ENCODE measurements at regions not wholly inside any gene's neighbourhood (a gene's known extent, or its start where the extent isn't known, plus 50 kb on each side); places are given as distances from the start of the nearest gene placed in this dataset.

GRCh38 chr5:8019719-8020218 is 150.8 kb downstream of the MTRR start:
- intact Hi-C loops (cut with DNase I; ENCODE audit: low total_unique reads), result no loop called here
- Histone ChIP-seq H3K4me1 (no peaks in the 10 kb centered on the region), H3K36me3 (no peaks in the 10 kb centered on the region), H3K27me3 (no peaks in the 10 kb centered on the region), H3K9me3 (no peaks in the 10 kb centered on the region), H3K27ac (no peak overlapping the region), H3K4me3 (no peak overlapping the region)
- DNase-seq, result no peak
- no peak for TF ChIP-seq CTCF (IDR thresholded peaks at IDR 0.05)

- DNase-seq, result no peak
- Histone ChIP-seq H3K9me3 (no peaks in the 10 kb centered on the region), H3K4me1 (no peaks in the 10 kb centered on the region), H3K36me3 (no peaks in the 10 kb centered on the region), H3K27ac (no peak overlapping the region), H3K27me3 (no peaks in the 10 kb centered on the region), H3K4me3 (no peak overlapping the region)
- intact Hi-C loops (cut with DNase I; ENCODE audit: low total_unique reads), result no loop called here
- TF ChIP-seq CTCF (IDR thresholded peaks at IDR 0.05), result no peak
Observed at GRCh38 chr5:8020861-8021514, 152.0 kb downstream of the MTRR start.

- H3K4me3 ChIP-seq, result no peak overlapping the region
- H3K36me3 ChIP-seq, result no peaks in the 10 kb centered on the region
- no peaks in the 10 kb centered on the region for H3K27me3 ChIP-seq
- no peak overlapping the region for H3K27ac ChIP-seq
- H3K9me3 ChIP-seq, result no peaks in the 10 kb centered on the region
- intact Hi-C loops (cut with DNase I; ENCODE audit: low total_unique reads), result no loop called here
- TF ChIP-seq CTCF (IDR thresholded peaks at IDR 0.05), result no peak
- H3K4me1 ChIP-seq, result no peaks in the 10 kb centered on the region
- DNase-seq, result no peak
Observed at GRCh38 chr5:8028243-8028642, 159.3 kb downstream of the MTRR start.

GRCh38 chr5:8033261-8033660 is 164.3 kb downstream of the MTRR start:
- H3K27ac ChIP-seq, result no peak overlapping the region
- no peak for TF ChIP-seq CTCF (IDR thresholded peaks at IDR 0.05)
- H3K4me1 ChIP-seq, result no peaks in the 10 kb centered on the region
- no peak overlapping the region for H3K4me3 ChIP-seq
- no peak for DNase-seq
- no peaks in the 10 kb centered on the region for H3K36me3 ChIP-seq
- H3K9me3 ChIP-seq, result no peaks in the 10 kb centered on the region
- intact Hi-C loops (cut with DNase I; ENCODE audit: low total_unique reads), result no loop called here
- no peaks in the 10 kb centered on the region for H3K27me3 ChIP-seq

GRCh38 chr5:8034852-8035251 is 165.9 kb downstream of the MTRR start:
- no peaks in the 10 kb centered on the region for H3K4me1 ChIP-seq
- intact Hi-C loops (cut with DNase I; ENCODE audit: low total_unique reads), result no loop called here
- TF ChIP-seq CTCF (IDR thresholded peaks at IDR 0.05), result no peak
- H3K9me3 ChIP-seq, result no peaks in the 10 kb centered on the region
- H3K4me3 ChIP-seq, result no peak overlapping the region
- H3K27ac ChIP-seq, result no peak overlapping the region
- no peak for DNase-seq
- no peaks in the 10 kb centered on the region for H3K36me3 ChIP-seq
- H3K27me3 ChIP-seq, result no peaks in the 10 kb centered on the region

- Histone ChIP-seq H3K9me3 (no peaks in the 10 kb centered on the region), H3K27ac (no peak overlapping the region), H3K4me1 (no peaks in the 10 kb centered on the region), H3K4me3 (no peak overlapping the region), H3K27me3 (no peaks in the 10 kb centered on the region), H3K36me3 (no peaks in the 10 kb centered on the region)
- no peak for DNase-seq
- intact Hi-C loops (cut with DNase I; ENCODE audit: low total_unique reads), result no loop called here
- TF ChIP-seq CTCF (IDR thresholded peaks at IDR 0.05), result no peak
Observed at GRCh38 chr5:8048920-8049319, 180.0 kb downstream of the MTRR start.

Data from tibial artery (tissue), 4 donors.